GM12878 (cell line): ENCODE measurements at regions not wholly inside any gene's neighbourhood (a gene's known extent, or its start where the extent isn't known, plus 50 kb on each side); places are given as distances from the start of the nearest gene placed in this dataset.

Source experiments
- ATAC-seq: fragments of 200-7000 bp; cut with Tn5 transposase; 3 replicates; pipeline ENCODE4 v1.9.1; 2020; ENCODE audit warnings: mild to moderate bottlenecking, moderate library complexity
- BruUV-seq: library from RNA; stranded (reverse); fragments of 400-500 nt; replicated peaks from 2 replicates; lab custom pipeline; 2021; lab: Mats Ljungman, UMichigan
- CTCF ChIA-PET: fragments of 300-600 bp; sonication (Branson Sonifier 250); formaldehyde crosslinking; extraction: SDS; loops from one replicate; lab custom pipeline; 2021; ENCODE audit warnings: inconsistent platforms; lab: Yijun Ruan, JAX
- POLR2A ChIA-PET: fragments of 350-600 bp; formaldehyde crosslinking; extraction: SDS; loops from one replicate; lab custom pipeline; 2021; ENCODE audit warnings: inconsistent platforms; lab: Charles Lee
- RAD21 ChIA-PET: fragments of 300-600 bp; sonication (Branson Sonifier 250); formaldehyde crosslinking; loops from one replicate; lab custom pipeline; 2023; ENCODE audit warnings: antibody characterized with exemption; ENCODE audit not compliant: unreplicated experiment; lab: Charles Lee
- SMC1A ChIA-PET: fragments of 300-600 bp; sonication (Branson Sonifier 250); formaldehyde crosslinking; loops from one replicate; lab custom pipeline; 2023; ENCODE audit not compliant: unreplicated experiment, uncharacterized antibody; lab: Charles Lee
- DNase-seq: peaks from one replicate; pipeline ENCODE4 v3.0.0-alpha.2; 2011; ENCODE audit warnings: low read depth, low spot score
- FAIRE-seq: peaks from 3 replicates; lab custom pipeline; 2011; peaks lifted over from hg19 to GRCh38; lab: Jason Lieb, UNC
- H2AFZ ChIP-seq: 2 replicates; pipeline ENCODE4 v1.6.0; 2011; ENCODE audit warnings: low read depth, low read length, control low read depth; ENCODE audit not compliant: control insufficient read depth
- H3K27ac ChIP-seq: 2 replicates; pipeline ENCODE4 v1.5.1; 2011; ENCODE audit warnings: control low read depth; ENCODE audit not compliant: control insufficient read depth, insufficient read depth
- H3K27me3 ChIP-seq, 2 experiments: replicated peaks in 1 of 2; 2 replicates each; pipeline versions ENCODE4 v1.6.0 to v1.6.1; 2011; ENCODE audit warnings: low read length in 1 of 2; ENCODE audit not compliant: control insufficient read depth in 2 of 2, insufficient read depth in 2 of 2
- H3K36me3 ChIP-seq, 2 experiments: 2 replicates each; pipeline ENCODE4 v1.5.1; 2011; ENCODE audit warnings: low read length in 1 of 2; ENCODE audit not compliant: control insufficient read depth in 2 of 2, insufficient read depth in 2 of 2
- H3K4me1 ChIP-seq: 2 replicates; pipeline ENCODE4 v1.6.1; 2011; ENCODE audit warnings: mild to moderate bottlenecking, low read length, moderate library complexity, mixed read lengths; ENCODE audit not compliant: control insufficient read depth, insufficient read depth
- H3K4me2 ChIP-seq: 2 replicates; pipeline ENCODE4 v1.6.0; 2011; ENCODE audit warnings: control low read depth; ENCODE audit not compliant: control insufficient read depth, insufficient read depth
- H3K4me3 ChIP-seq: fragments of 200-600 bp; sonication (generic); 2 replicates; pipeline ENCODE4 v1.5.1; 2016
- H3K79me2 ChIP-seq: 2 replicates; pipeline ENCODE4 v1.6.0; 2011; ENCODE audit warnings: low read length; ENCODE audit not compliant: control insufficient read depth, insufficient read depth
- H3K9ac ChIP-seq: 2 replicates; pipeline ENCODE4 v1.8.0; 2011; ENCODE audit warnings: low read length, control low read depth, mixed read lengths; ENCODE audit not compliant: control insufficient read depth, insufficient read depth
- H3K9me3 ChIP-seq: replicated peaks from 3 replicates; pipeline ENCODE4 v1.5.1; 2011; ENCODE audit warnings: mild to moderate bottlenecking, low read length; ENCODE audit not compliant: control insufficient read depth, insufficient read depth
- H4K20me1 ChIP-seq: 2 replicates; pipeline ENCODE4 v1.6.0; 2011; ENCODE audit not compliant: control insufficient read depth, insufficient read depth
- BCL11A ChIP-seq: IDR thresholded peaks from 2 replicates; pipeline ENCODE4 v1.6.1; 2011; ENCODE audit warnings: low read depth, low read length
- BHLHE40 ChIP-seq, 2 experiments: fragments of 450-650 bp in 1 of 2; IDR thresholded peaks; 2 replicates each; pipeline ENCODE4 v1.6.1; 2011 to 2017; ENCODE audit warnings: low read depth in 2 of 2, borderline replicate concordance in 1 of 2, improper control_type of control experiment in 1 of 2, low read length in 1 of 2, mild to moderate bottlenecking in 1 of 2
- ESRRA ChIP-seq: IDR thresholded peaks from 2 replicates; pipeline ENCODE4 v1.6.1; 2012; ENCODE audit warnings: mild to moderate bottlenecking, low read length, improper control_type of control experiment
- ETV6 ChIP-seq, 2 experiments: fragments of 450-650 bp in 1 of 2; IDR thresholded peaks in 1 of 2; conservative IDR thresholded peaks in 1 of 2; 2 replicates each; pipeline ENCODE4 v1.6.1; 2014; ENCODE audit warnings: antibody characterized with exemption in 1 of 2, borderline replicate concordance in 1 of 2, low read depth in 1 of 2, mild to moderate bottlenecking in 1 of 2, moderate library complexity in 1 of 2
- STAT1 ChIP-seq: fragments of 450-650 bp; conservative IDR thresholded peaks from 2 replicates; pipeline ENCODE4 v1.6.1; 2014; ENCODE audit warnings: antibody characterized with exemption, mild to moderate bottlenecking
- TCF7 ChIP-seq: IDR thresholded peaks from 2 replicates; pipeline ENCODE4 v1.6.1; 2014; ENCODE audit warnings: antibody characterized with exemption, borderline replicate concordance
- WGBS: methylation state at CpG from one replicate; pipeline ENCODE4 v1.1.6; 2016; ENCODE audit warnings: low lambda C conversion rate; ENCODE audit not compliant: insufficient replicate concordance, insufficient coverage; ENCODE audit errors: missing lambda C conversion rate; 5-methylcytosine and 5-hydroxymethylcytosine counted together
- in situ Hi-C: fragments of 300-500 bp; cut with MboI; formaldehyde crosslinking; loops from 9 replicates; pipeline ENCODE4 v1.14.3; 2018; ENCODE audit warnings: mixed read lengths
- intact Hi-C: fragments of 100-400 bp; cut with micrococcal nuclease; formaldehyde crosslinking; loops from one replicate; pipeline ENCODE4 v1.14.2; 2022; ENCODE audit not compliant: unreplicated experiment
- TF ChIP-seq, protein P1 (sequence below): fragments of 450-650 bp; formaldehyde crosslinking; IDR thresholded peaks from 2 replicates; pipeline ENCODE4 v1.4.0; 2020; ENCODE audit warnings: mild to moderate bottlenecking, moderate library complexity
- TF ChIP-seq, protein P2 (sequence below): IDR thresholded peaks from 2 replicates; pipeline ENCODE4 v1.6.1; 2012; ENCODE audit warnings: mild to moderate bottlenecking, low read depth, low read length

DNA sequence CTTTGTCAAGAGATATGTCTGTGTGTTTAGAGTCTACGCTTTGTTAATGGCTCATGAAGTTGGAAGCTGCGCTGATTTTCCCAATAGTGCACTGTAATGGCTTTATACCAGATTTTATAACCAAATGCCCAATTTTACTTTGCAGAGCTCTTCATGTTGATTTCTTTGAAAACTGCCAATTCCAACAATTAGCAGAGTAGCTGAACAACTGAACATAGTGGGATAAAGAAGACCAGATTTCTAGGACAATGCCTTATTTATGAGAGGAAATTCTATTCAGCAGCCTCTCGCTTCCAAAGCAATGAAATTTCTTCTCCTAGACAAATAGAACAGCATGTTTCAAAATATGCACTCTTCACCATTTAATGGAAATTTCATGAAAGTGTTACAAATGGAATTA lies 66.9 kb upstream of the PROK2 start:
- ChIA-PET CTCF (interaction anchor here (1.2 kb wide), 1 partner anchor 1235 kb away, joined by 3 read pairs; no protein-coding TSS in a partner anchor), RAD21 (no interaction called here), POLR2A (no interaction called here), SMC1A (no interaction called here)
- Histone ChIP-seq H3K4me2 (no peak overlapping the region), H3K9me3 (no peaks in the 10 kb centered on the region), H3K4me1 (no peaks in the 10 kb centered on the region), H3K27ac (no peak overlapping the region), H3K79me2 (no peaks in the 10 kb centered on the region), H3K27me3 (peaks cover 0 to 6% of the 10 kb centered on the region in 2 experiments; a peak in 2 of 4 replicates), H3K4me3 (no peak overlapping the region), H2AFZ (no peak overlapping the region), H3K36me3 (no peaks in the 10 kb centered on the region), H4K20me1 (no peaks in the 10 kb centered on the region), H3K9ac (no peak overlapping the region)
- in situ Hi-C loops (no loop called here), intact Hi-C loops (no loop called here)
- no peak for TF ChIP-seq BHLHE40 (IDR thresholded peaks at IDR 0.05; ENCODE audit: borderline replicate concordance in 1 of 2, low read depth in 2 of 2, low read length in 1 of 2)
- TF ChIP-seq, protein P1, sequence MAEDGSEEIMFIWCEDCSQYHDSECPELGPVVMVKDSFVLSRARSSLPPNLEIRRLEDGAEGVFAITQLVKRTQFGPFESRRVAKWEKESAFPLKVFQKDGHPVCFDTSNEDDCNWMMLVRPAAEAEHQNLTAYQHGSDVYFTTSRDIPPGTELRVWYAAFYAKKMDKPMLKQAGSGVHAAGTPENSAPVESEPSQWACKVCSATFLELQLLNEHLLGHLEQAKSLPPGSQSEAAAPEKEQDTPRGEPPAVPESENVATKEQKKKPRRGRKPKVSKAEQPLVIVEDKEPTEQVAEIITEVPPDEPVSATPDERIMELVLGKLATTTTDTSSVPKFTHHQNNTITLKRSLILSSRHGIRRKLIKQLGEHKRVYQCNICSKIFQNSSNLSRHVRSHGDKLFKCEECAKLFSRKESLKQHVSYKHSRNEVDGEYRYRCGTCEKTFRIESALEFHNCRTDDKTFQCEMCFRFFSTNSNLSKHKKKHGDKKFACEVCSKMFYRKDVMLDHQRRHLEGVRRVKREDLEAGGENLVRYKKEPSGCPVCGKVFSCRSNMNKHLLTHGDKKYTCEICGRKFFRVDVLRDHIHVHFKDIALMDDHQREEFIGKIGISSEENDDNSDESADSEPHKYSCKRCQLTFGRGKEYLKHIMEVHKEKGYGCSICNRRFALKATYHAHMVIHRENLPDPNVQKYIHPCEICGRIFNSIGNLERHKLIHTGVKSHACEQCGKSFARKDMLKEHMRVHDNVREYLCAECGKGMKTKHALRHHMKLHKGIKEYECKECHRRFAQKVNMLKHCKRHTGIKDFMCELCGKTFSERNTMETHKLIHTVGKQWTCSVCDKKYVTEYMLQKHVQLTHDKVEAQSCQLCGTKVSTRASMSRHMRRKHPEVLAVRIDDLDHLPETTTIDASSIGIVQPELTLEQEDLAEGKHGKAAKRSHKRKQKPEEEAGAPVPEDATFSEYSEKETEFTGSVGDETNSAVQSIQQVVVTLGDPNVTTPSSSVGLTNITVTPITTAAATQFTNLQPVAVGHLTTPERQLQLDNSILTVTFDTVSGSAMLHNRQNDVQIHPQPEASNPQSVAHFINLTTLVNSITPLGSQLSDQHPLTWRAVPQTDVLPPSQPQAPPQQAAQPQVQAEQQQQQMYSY (CRISPR knock-in tag), result no peak
- ATAC-seq, result no peak
- BruUV-seq, result no TSS peak
- no peak for DNase-seq
- FAIRE-seq, result no peak
- WGBS, result 47% methylated on average over 3 of the region's 3 CpGs

DNA sequence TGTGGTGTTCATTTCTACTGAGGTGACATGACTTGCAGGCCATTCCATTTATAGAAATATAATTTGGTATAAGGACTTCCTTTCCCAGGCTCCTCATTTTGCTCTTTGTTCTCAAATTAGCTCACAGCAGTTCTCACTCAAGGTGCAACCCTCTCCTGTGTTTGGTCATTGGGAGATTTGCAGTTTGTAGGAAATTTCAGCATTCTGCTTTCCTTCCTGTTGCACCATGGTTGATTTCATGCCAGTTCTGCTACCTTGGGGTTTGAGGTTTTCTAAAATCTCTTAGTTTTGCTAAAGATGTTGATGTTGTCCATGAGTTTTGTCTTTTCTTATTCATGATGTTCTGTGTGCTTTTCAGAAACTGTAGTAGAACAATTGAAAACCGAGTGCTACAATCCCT lies 65.7 kb upstream of the PROK2 start:
- Histone ChIP-seq H3K4me3 (no peak overlapping the region), H4K20me1 (no peaks in the 10 kb centered on the region), H3K27ac (no peak overlapping the region), H3K36me3 (no peaks in the 10 kb centered on the region), H3K27me3 (peaks cover 0 to 6% of the 10 kb centered on the region in 2 experiments; a peak in 1 of 4 replicates), H3K4me1 (no peaks in the 10 kb centered on the region), H3K79me2 (no peaks in the 10 kb centered on the region), H3K4me2 (no peak overlapping the region), H3K9me3 (no peaks in the 10 kb centered on the region), H3K9ac (no peak overlapping the region), H2AFZ (no peak overlapping the region)
- ChIA-PET POLR2A (no interaction called here), RAD21 (no interaction called here), CTCF (no interaction called here), SMC1A (no interaction called here)
- DNase-seq (no peak), FAIRE-seq (no peak), ATAC-seq (no peak)
- in situ Hi-C loops, result no loop called here
- 0% methylated on average over 1 of the region's 1 CpG for WGBS
- BruUV-seq, result no TSS peak
- intact Hi-C loops, result no loop called here
- TF ChIP-seq TCF7, result no peak
- TF ChIP-seq STAT1, result no peak
- TF ChIP-seq ETV6 (conservative IDR thresholded peaks at IDR 0.05 in 1 of 2, IDR thresholded peaks at IDR 0.05 in 1 of 2; ENCODE audit: borderline replicate concordance in 1 of 2, low read depth in 1 of 2), result no peak
- no peak for TF ChIP-seq BCL11A
- TF ChIP-seq, protein P2, sequence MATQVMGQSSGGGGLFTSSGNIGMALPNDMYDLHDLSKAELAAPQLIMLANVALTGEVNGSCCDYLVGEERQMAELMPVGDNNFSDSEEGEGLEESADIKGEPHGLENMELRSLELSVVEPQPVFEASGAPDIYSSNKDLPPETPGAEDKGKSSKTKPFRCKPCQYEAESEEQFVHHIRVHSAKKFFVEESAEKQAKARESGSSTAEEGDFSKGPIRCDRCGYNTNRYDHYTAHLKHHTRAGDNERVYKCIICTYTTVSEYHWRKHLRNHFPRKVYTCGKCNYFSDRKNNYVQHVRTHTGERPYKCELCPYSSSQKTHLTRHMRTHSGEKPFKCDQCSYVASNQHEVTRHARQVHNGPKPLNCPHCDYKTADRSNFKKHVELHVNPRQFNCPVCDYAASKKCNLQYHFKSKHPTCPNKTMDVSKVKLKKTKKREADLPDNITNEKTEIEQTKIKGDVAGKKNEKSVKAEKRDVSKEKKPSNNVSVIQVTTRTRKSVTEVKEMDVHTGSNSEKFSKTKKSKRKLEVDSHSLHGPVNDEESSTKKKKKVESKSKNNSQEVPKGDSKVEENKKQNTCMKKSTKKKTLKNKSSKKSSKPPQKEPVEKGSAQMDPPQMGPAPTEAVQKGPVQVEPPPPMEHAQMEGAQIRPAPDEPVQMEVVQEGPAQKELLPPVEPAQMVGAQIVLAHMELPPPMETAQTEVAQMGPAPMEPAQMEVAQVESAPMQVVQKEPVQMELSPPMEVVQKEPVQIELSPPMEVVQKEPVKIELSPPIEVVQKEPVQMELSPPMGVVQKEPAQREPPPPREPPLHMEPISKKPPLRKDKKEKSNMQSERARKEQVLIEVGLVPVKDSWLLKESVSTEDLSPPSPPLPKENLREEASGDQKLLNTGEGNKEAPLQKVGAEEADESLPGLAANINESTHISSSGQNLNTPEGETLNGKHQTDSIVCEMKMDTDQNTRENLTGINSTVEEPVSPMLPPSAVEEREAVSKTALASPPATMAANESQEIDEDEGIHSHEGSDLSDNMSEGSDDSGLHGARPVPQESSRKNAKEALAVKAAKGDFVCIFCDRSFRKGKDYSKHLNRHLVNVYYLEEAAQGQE, result no peak
- no peak for TF ChIP-seq ESRRA
